GM12873 (cell line): ENCODE measurements at regions not wholly inside any gene's neighbourhood (a gene's known extent, or its start where the extent isn't known, plus 50 kb on each side); places are given as distances from the start of the nearest gene placed in this dataset.

Source experiments
- CTCF ChIP-seq: IDR thresholded peaks from 2 replicates; pipeline ENCODE4 v1.5.1; 2012; ENCODE audit warnings: low read depth, mild to moderate bottlenecking, moderate library complexity, low read length, control low read depth; ENCODE audit not compliant: insufficient read depth; ENCODE audit errors: missing control alignments

DNA sequence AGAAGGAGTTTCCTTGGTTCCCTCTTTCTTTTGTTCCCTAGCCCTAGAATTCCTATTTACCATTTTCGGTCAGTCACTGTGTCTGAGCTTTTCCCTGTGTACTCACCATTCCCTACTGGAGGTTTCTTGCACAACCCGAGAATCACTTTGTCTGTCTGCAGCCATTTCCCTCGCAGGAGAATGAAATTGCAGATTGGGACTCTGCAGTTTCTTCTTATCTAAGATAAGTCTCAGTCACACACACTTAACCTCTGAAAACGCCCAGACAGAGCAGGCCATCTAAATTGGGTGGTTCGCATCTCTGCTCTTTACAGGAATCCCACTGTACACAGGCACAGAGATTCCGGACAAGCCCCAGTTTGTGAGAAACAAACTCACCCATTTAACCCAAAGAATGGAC, 58.6 kb upstream of the CNTNAP2 start:
- TF ChIP-seq CTCF = no peak

- no peak for TF ChIP-seq CTCF
Measured at GRCh38 chr7:146054909-146055308, 61.7 kb upstream of the CNTNAP2 start.

DNA sequence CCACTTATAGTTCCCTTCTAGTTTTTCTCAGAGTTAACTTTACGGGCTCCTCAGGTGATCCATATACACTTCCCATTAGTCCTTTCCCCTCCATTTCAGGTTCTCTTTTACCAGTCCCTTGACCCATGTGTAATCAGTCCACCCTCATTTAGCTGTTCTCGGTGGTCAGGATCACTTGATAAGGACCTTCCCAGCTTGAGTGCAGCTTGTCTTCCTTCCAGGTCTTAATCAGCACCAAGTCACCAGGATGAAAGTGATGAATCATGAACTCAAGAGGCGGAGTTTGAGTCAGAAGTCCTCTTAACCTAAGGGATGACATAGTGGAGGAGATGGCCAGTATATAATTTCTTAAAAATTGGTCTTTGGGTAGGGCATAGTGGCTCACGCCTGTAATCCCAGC, 63.1 kb upstream of the CNTNAP2 start:
- TF ChIP-seq CTCF = no peak

- no peak for TF ChIP-seq CTCF
Measured at GRCh38 chr7:146028251-146028750, 88.3 kb upstream of the CNTNAP2 start.

- TF ChIP-seq CTCF = no peak
Measured at GRCh38 chr7:146027243-146027642, 89.4 kb upstream of the CNTNAP2 start.

- TF ChIP-seq CTCF = no peak
Measured at GRCh38 chr7:146022776-146023175, 93.8 kb upstream of the CNTNAP2 start.

- no peak for TF ChIP-seq CTCF
Measured at GRCh38 chr7:146008293-146008692, 108.3 kb upstream of the CNTNAP2 start.

GRCh38 chr7:146004805-146005204, 111.8 kb upstream of the CNTNAP2 start:
- TF ChIP-seq CTCF = no peak
